Uterus (tissue), 3 donors: ENCODE measurements at regions not wholly inside any gene's neighbourhood (a gene's known extent, or its start where the extent isn't known, plus 50 kb on each side); places are given as distances from the start of the nearest gene placed in this dataset.

ENCODE experiments used
- DNase-seq, 2 donors: peaks; one replicate each; pipeline ENCODE4 v3.0.0-alpha.2; 2019 to 2020
- H3K27ac ChIP-seq, 2 donors: fragments of 200-600 bp; sonication (generic); 1 replicate in 1 of 2; 2 replicates in 1 of 2; pipeline ENCODE4 v1.5.1; 2016 to 2018
- H3K27me3 ChIP-seq, 2 donors: fragments of 200-600 bp; sonication (generic); one replicate each; pipeline ENCODE4 v1.5.1; 2018 to 2019; ENCODE audit warnings: control low read depth in 1 of 2
- H3K36me3 ChIP-seq, 2 donors: fragments of 200-600 bp; sonication (generic); one replicate each; pipeline ENCODE4 v1.5.1; 2019; ENCODE audit warnings: control low read depth in 1 of 2
- H3K4me1 ChIP-seq, 2 donors: fragments of 200-600 bp; sonication (generic); one replicate each; pipeline ENCODE4 v1.5.1; 2018 to 2019; ENCODE audit warnings: control low read depth in 1 of 2
- H3K4me3 ChIP-seq, 2 donors: fragments of 200-600 bp; sonication (generic); 1 replicate in 1 of 2; 2 replicates in 1 of 2; pipeline ENCODE4 v1.5.1; 2018 to 2019; ENCODE audit warnings: mild to moderate bottlenecking in 1 of 2
- H3K9me3 ChIP-seq, 2 donors: fragments of 200-600 bp; sonication (generic); one replicate each; pipeline ENCODE4 v1.5.1; 2019; ENCODE audit warnings: control low read depth in 1 of 2
- CTCF ChIP-seq, 4 experiments: fragments of 200-600 bp in 2 of 4; fragments of 450-650 bp in 2 of 4; sonication (generic) in 2 of 4; IDR thresholded peaks; one replicate each; pipeline ENCODE4 v1.5.1; 2016 to 2019; ENCODE audit warnings: antibody characterized with exemption in 4 of 4, mild to moderate bottlenecking in 2 of 4, moderate library complexity in 1 of 4
- POLR2A ChIP-seq, 2 donors: fragments of 450-650 bp; IDR thresholded peaks; one replicate each; pipeline ENCODE4 v1.6.1; 2016; ENCODE audit warnings: antibody characterized with exemption in 2 of 2, mild to moderate bottlenecking in 1 of 2, moderate library complexity in 1 of 2
- intact Hi-C: fragments of 100-400 bp; cut with DNase I; formaldehyde crosslinking; loops from one replicate; pipeline ENCODE4 v1.15.1; 2023; ENCODE audit warnings: low total_unique reads
- donor health status: DM: yes; HTN: yes; CAD: no.

- no peak overlapping the region for H3K4me3 ChIP-seq
- no peak for DNase-seq
- H3K27me3 ChIP-seq, result no peaks in the 10 kb centered on the region
- H3K9me3 ChIP-seq, result no peaks in the 10 kb centered on the region
- H3K36me3 ChIP-seq, result no peaks in the 10 kb centered on the region
- TF ChIP-seq CTCF (IDR thresholded peaks at IDR 0.05) (no peak), POLR2A (IDR thresholded peaks at IDR 0.05) (no peak)
- intact Hi-C loops, result no loop called here
- H3K27ac ChIP-seq, result no peak overlapping the region
- no peaks in the 10 kb centered on the region for H3K4me1 ChIP-seq
These were observed 563.6 kb upstream of the CTNND2 start for GRCh38 chr5:12467799-12468198.

GRCh38 chr5:12460493-12461261, 556.4 kb upstream of the CTNND2 start:
- TF ChIP-seq POLR2A (IDR thresholded peaks at IDR 0.05), result no peak
- no peak for TF ChIP-seq CTCF (IDR thresholded peaks at IDR 0.05)
- H3K4me3 ChIP-seq, result no peak overlapping the region
- DNase-seq, result no peak

GRCh38 chr5:12459326-12459725, 555.1 kb upstream of the CTNND2 start:
- DNase-seq, result no peak
- no peaks in the 10 kb centered on the region for H3K9me3 ChIP-seq
- no peaks in the 10 kb centered on the region for H3K36me3 ChIP-seq
- no peak overlapping the region for H3K27ac ChIP-seq
- intact Hi-C loops, result no loop called here
- TF ChIP-seq CTCF (IDR thresholded peaks at IDR 0.05), result no peak
- H3K27me3 ChIP-seq, result no peaks in the 10 kb centered on the region
- no peaks in the 10 kb centered on the region for H3K4me1 ChIP-seq
- no peak overlapping the region for H3K4me3 ChIP-seq

More at GRCh38 chr5:12460493-12461261, 556.4 kb upstream of the CTNND2 start:
- no peak overlapping the region for H3K27ac ChIP-seq
- H3K4me1 ChIP-seq, result no peaks in the 10 kb centered on the region
- no peaks in the 10 kb centered on the region for H3K27me3 ChIP-seq
- intact Hi-C loops, result no loop called here
- H3K9me3 ChIP-seq, result no peaks in the 10 kb centered on the region
- no peaks in the 10 kb centered on the region for H3K36me3 ChIP-seq

DNA sequence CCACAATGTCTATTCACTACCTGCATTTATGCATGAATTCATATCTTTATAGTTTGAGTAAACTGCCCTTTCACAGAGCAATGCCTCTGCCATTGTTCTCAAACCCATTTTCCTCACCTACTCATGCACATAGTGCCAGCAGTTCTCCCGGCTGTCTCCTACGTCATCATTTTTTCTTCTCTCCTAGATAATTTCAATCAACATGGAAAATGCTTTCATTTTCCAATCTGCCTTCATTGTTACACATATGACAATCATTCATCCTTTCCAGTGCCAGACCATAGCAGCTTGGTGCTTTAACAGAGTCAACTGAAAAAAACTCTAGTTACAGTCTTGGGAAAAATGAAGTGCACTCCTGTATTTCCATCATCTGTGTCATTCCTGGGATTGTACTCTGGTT, 514.8 kb upstream of the CTNND2 start:
- H3K4me3 ChIP-seq, result no peak overlapping the region
- no peaks in the 10 kb centered on the region for H3K4me1 ChIP-seq
- no peaks in the 10 kb centered on the region for H3K9me3 ChIP-seq
- H3K27me3 ChIP-seq, result no peaks in the 10 kb centered on the region
- intact Hi-C loops, result no loop called here
- TF ChIP-seq POLR2A (IDR thresholded peaks at IDR 0.05) (no peak), CTCF (IDR thresholded peaks at IDR 0.05) (no peak)
- no peak for DNase-seq
- no peak overlapping the region for H3K27ac ChIP-seq
- no peaks in the 10 kb centered on the region for H3K36me3 ChIP-seq

- DNase-seq, result no peak
- intact Hi-C loops, result no loop called here
- TF ChIP-seq POLR2A (IDR thresholded peaks at IDR 0.05), result no peak
- TF ChIP-seq CTCF (IDR thresholded peaks at IDR 0.05), result no peak
- no peaks in the 10 kb centered on the region for H3K9me3 ChIP-seq
- no peak overlapping the region for H3K27ac ChIP-seq
- H3K4me1 ChIP-seq, result no peaks in the 10 kb centered on the region
- no peaks in the 10 kb centered on the region for H3K27me3 ChIP-seq
- H3K36me3 ChIP-seq, result no peaks in the 10 kb centered on the region
- no peak overlapping the region for H3K4me3 ChIP-seq
These were observed 509.3 kb upstream of the CTNND2 start for GRCh38 chr5:12413585-12413984.
